ENCODE measurements at regions not wholly inside any gene's neighbourhood (a gene's known extent, or its start where the extent isn't known, plus 50 kb on each side); places are given as distances from the start of the nearest gene placed in this dataset.

DNA sequence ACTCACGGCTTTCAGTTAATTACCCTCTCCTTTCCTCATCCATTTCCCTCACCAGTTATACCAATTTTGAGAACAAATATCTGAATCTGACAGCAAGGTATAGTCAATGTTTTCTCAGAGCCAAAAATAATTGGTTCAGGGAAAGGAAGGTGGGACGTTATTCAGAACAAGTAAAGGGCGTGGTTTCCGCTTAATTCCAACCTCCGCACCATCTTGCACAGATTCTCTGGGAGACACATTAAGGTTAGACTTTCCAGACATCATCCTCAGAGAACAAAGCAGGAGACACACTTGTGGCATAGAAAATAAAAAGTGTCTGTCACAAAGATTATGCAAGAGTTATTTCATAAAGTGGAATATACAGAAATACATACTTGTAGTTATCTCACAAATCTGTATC lies 441.2 kb downstream of the IRX1 start:
- TF ChIP-seq POLR2AphosphoS5 (IDR thresholded peaks at IDR 0.05; ENCODE audit: insufficient read depth in 1 of 2, low read depth in 1 of 2) (no peak), POLR2A (IDR thresholded peaks at IDR 0.05) (no peak)
- TF ChIP-seq, protein P1, sequence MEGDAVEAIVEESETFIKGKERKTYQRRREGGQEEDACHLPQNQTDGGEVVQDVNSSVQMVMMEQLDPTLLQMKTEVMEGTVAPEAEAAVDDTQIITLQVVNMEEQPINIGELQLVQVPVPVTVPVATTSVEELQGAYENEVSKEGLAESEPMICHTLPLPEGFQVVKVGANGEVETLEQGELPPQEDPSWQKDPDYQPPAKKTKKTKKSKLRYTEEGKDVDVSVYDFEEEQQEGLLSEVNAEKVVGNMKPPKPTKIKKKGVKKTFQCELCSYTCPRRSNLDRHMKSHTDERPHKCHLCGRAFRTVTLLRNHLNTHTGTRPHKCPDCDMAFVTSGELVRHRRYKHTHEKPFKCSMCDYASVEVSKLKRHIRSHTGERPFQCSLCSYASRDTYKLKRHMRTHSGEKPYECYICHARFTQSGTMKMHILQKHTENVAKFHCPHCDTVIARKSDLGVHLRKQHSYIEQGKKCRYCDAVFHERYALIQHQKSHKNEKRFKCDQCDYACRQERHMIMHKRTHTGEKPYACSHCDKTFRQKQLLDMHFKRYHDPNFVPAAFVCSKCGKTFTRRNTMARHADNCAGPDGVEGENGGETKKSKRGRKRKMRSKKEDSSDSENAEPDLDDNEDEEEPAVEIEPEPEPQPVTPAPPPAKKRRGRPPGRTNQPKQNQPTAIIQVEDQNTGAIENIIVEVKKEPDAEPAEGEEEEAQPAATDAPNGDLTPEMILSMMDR (IDR thresholded peaks at IDR 0.05) = no peak
